ELR (cell line): ENCODE measurements at regions not wholly inside any gene's neighbourhood (a gene's known extent, or its start where the extent isn't known, plus 50 kb on each side); places are given as distances from the start of the nearest gene placed in this dataset.
A peak's percentile ranks its signal among the peaks of the same experiment; 100 is the strongest.

Source experiments
- DNase-seq: peaks from one replicate; pipeline ENCODE4 v3.0.0-alpha.2; 2015; ENCODE audit warnings: low read depth

DNA sequence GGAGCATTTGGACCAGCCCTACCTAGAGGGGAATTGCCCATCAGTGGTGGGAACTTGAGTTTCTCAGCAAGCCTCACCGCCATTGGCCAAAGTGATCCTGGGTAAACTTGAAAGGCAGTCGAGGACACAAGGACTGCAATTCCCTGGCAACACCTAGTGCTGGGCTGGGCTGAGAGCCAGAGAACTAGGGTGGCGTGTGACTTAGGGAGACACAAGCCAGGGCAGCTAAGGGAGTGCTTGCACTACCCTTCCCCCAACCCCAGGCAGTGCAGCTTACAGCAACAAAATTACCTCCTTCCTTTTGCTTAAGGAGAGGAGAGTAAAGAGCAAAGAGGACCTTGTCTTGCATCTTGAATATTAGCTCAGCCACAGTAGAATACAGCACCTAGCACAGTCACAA is 176.9 kb upstream of the PRMT6 start:
- no peak for DNase-seq

DNA sequence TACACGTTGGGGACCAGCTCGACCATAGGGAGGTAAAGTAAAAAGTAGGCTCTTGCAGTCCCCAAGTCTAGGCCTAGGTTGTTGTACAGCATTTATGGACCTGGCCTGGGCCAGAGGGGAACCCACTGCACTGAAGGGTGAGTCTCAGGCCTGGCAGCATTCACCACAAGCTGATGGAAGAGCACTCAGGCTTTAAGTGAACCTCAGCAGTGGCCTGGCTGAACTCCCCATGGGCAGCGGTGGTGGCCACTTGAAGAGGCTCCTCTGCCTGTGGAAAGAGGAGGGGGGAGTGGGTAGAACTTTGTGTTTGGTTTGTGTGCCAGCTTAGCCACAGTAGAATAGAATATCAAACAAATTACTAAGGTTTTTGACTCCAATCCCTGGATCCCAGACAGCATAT is 176.2 kb upstream of the PRMT6 start:
- DNase-seq = no peak

DNA sequence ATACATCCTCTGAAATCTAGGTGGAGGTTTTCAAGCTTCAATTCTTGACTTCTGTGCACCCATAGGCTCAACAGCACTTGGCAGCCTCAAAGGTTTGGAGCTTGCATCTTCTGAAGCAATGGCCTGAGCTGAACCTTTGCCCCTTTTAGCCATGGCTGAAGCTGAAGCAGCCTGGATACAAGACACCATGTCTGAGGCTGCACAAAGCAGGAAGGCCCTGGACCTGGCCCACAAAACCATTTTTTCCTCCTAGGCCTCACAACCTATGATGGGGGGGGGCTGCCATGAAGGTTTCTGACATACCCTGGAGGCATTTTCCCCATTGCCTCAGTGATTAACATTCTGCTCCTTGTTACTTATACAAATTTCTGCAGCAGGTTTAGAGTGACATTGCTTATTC is 173.3 kb upstream of the PRMT6 start:
- no peak for DNase-seq

GRCh38 chr1:106889059-106889458 is 167.4 kb upstream of the PRMT6 start:
- no peak for DNase-seq

- no peak for DNase-seq
These were observed 166.9 kb upstream of the PRMT6 start for GRCh38 chr1:106889583-106889982.

GRCh38 chr1:106897976-106898375 is 158.5 kb upstream of the PRMT6 start:
- DNase-seq = no peak

DNA sequence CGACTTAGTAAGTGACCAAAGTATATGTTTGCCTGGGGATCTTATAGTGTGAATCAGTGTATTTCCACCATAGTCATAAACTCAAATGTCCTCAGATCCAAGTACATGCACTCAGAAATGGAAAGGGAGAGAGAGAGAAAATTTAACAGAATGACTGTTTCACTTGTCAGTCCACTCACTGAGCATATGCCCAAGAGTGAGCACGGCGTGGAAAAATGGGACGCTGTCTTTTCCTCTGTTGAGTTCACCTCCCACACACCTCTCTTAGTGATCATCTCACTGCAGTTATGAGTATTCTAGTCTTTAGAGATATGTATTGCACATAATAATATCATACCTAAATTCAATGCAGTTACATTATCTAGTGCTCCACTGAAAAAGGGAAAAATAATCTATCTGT is 156.8 kb upstream of the PRMT6 start:
- no peak for DNase-seq

- DNase-seq = no peak
These were observed 148.7 kb upstream of the PRMT6 start for GRCh38 chr1:106907795-106908194.

DNA sequence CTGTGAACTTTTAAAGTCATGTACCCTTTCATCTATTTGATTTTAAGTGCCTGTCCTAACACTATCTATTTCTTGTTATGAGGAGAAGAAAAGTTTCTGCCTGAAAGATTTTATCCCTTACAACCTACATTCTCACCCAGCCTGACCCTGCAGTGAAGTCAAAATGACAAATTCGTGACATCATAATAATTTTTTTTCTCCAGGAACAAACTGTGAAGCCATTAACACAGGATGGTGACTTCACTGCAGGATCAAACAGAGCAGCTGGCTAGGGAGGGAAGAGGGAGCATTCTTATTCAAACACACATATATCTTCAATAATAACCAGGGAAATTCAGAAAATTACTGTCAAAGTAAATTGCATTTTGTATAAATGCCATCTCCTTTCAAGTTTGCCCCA is 147.8 kb upstream of the PRMT6 start:
- DNase-seq = no peak

GRCh38 chr1:106910798-106911197 is 145.7 kb upstream of the PRMT6 start:
- DNase-seq = peak; percentile 48

- DNase-seq = peak; percentile 13
These were observed 144.3 kb upstream of the PRMT6 start for GRCh38 chr1:106912131-106912530.

DNA sequence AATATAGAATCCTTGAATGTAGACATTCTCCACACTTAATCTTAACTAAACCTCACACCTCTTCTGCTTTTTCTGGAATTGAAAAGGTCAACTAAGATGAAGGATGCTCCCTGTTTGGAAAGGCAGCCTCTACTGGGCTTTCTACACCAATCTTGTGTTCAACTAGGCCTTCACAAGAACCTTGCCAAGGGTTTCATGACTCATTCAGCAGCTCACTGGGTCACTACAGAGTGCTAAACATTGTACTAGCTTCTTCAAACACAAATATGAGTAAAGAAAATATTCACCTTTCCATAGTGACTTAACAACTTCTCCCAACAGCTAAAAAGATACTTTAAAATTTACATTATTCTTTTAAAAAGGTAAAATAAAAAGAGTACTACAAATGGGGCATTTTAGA is 135.3 kb upstream of the PRMT6 start:
- DNase-seq = peak; percentile 12

DNA sequence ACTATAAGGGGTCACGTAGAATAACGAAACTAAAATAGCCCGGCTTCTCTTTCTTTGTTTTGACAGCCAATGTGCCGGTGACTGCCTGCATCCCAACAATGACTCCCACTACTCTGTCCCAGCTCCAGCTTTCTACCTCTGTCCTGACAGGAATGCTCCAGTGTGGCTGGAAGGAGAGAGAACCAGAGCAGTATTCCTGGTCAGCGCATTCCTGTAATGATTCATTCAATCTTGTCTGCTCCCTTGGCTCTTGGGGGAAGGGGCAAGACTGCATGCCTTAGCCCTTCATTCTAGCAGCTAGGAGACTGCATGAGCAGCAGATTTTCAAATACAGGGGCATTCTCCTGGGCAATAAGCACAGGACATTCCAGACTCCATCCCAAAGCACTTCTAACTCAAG is 132.1 kb upstream of the PRMT6 start:
- DNase-seq = peak; percentile 47

DNA sequence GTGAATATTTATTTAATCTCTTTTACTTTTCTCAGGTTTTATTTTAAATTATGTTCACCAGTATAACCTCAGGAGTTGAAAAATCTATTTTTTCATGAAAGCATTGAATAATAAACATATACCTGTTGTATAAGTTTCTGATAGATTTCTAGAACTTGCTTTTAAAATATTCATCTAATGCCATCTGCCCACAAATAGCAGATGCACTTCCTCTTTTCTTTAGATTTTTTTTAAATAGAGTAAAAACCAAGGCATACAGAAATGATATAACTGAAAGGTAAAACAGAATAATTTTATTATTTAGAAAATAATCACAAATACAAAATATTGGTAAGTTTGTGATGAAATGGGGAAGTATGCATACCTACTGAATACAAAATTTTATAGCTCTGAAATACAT is 130.7 kb upstream of the PRMT6 start:
- no peak for DNase-seq

GRCh38 chr1:106926803-106927582 is 129.5 kb upstream of the PRMT6 start:
- peak; percentile 60 for DNase-seq

DNA sequence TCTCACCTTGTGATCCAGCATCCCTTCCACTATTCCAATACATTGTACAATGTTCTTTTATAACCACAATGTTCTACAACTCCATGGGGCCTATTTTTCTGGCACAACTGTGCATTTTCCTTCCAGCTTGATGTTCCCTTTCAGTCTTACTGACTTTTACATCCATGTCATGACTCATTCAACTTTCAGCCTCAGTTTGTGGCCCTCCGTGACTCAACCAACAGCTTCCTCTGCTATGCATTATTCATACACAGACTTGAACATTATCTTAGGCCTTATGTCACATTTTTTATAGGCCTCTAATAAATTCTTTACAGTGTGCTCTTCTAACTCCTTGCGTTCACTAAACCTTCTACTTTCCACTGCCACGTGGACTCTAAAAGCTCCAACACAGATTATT is 119.4 kb upstream of the PRMT6 start:
- DNase-seq = peak; percentile 95

DNA sequence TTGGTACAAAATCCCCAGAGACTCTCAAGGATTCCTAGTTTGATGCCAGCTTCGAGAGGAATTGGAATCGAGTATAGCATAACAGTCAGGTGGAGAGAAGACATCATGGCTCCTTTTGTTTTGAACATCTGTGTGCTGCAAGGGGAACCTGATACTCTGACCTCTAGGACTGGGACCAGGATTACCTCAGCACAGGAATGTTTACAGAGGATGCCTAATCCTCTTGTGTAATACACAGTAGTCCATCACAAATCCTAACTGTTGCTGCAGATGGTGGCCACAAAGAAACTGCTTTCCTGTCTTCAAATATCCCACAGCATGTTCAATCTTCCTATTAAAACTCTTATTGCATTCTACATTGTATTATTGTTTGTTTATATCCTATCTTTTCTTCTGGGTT is 111.8 kb upstream of the PRMT6 start:
- peak; percentile 37 for DNase-seq

DNA sequence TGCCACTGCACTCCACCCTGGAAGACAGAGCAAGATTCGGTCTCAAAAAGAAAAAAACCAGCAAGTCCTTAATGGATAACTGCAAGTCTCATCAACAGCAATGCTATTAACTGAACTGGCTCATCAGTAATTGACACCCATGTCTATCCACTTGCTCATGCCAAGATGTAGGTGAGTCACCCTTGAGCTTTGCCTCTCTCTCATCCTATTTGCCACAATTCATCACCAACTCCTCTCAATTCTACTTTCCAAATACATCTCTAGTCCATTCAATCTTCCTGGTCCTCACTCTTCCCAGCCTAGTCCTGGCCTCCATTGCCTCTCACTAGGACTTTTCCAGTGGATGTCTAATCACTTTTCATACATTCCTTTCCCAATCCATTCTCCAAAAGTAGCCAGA is 103.7 kb upstream of the PRMT6 start:
- DNase-seq = peak; percentile 44

DNA sequence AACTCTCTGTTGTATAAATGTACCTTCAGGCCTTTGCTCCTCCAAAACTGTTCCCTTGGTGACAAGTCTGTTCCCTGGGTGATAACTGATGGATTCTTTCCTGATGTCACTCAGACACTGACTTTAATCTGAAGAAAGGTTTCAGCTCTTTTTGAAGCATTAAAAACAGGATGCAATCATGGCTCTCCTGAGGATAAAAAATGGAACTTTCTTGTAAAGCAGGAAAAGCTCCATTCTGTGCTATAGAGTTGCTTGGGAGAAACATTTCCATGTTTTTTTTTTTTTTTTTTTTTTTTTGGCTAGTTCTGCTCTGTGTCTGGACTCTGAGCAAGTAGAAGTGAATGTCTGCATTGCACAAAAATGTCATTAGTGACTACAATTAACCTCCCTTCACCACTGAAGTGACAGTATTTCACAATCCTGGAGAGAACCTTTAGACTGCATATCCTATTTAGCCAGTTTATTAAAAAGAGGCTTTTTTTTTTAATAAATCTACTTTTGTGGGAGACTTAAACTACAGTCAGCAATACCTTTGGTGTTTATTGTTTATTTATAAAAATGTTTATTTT is 101.7 kb upstream of the PRMT6 start:
- no peak for DNase-seq

DNA sequence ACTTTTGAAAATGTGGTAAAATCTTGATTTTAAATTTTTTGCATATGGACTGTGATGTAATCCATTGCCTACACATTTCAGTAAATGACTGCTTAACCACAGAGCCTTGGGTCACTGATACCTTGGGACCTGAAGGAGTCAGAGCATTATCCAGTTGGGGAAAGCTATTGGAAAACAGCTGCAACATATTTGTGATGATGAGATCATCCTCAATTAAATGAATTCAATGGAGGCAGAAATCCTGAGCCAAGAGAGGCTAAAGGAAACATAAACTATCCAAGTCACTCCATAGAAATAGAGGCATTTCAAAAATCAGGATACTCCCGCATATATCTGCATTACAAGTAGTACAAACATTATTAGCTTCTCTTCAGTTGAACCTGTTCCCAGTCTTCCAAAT is 99.8 kb upstream of the PRMT6 start:
- DNase-seq = peak; percentile 2

DNA sequence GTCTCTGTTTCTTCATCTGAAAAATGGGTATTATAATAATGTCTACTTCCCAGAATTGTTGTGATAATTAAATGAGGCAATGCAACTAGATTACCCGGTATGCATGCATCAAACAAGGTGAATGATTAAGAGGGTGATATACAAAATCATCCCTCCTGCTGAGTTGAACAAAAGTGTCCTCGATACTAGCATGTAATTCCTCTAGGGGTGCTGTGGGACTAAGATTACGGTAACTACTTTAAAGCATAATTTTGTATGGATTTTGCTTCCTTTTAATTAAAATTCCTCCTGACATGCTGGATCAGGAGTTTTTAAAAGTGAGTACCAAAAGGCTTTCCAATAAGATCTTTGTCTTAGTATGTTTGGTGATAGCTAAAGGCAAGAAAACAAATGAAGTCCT is 98.7 kb upstream of the PRMT6 start:
- DNase-seq = peak; percentile 38

DNA sequence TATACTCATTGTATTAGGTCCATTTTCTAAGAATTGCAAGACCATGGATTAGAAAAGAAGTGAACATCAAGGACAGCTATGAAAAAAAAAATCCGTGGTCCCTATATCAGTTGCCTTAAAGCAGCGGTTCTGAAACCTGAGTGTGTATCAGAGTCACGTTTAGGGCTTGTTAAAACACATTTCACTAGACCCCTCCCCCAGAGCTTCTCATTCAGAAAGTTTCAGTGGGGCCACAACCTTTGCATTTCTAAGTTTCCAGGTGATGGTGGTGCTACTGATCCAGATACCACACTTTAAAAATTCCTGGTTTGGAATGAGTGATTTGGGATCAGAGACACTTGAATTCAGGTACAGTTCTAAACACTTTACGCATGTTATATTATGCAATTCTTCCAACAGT is 96.1 kb upstream of the PRMT6 start:
- no peak for DNase-seq

DNA sequence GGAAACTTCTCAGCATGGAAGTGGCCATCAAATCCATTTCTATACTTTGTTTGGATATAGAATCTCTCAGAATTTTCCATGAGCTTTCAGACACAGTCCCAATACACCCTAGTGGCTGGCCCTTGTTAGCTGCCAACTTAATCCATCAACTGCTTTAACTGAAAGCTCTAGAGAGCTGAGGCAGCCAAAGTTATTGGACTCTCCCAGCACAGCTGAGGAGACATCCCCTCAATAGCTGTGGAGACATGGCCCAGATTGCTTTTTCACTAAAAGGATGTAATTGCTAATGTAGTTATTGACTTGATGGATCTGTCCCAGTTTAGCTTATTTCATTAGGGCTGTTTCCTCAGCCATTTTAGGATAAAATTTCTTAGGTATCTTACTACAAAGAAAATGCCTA is 94.8 kb upstream of the PRMT6 start:
- no peak for DNase-seq

GRCh38 chr1:106962591-106962990 is 93.9 kb upstream of the PRMT6 start:
- no peak for DNase-seq
